GM18505 (cell line): ENCODE measurements at regions not wholly inside any gene's neighbourhood (a gene's known extent, or its start where the extent isn't known, plus 50 kb on each side); places are given as distances from the start of the nearest gene placed in this dataset.

Experiments used
- ATAC-seq: cut with Tn5 transposase; IDR thresholded peaks from one replicate; pipeline ENCODE4 v1.9.1; 2021; ENCODE audit not compliant: unreplicated experiment
- POLR2A ChIP-seq: IDR thresholded peaks from 4 replicates; pipeline ENCODE4 v1.6.1; 2011; ENCODE audit warnings: borderline replicate concordance; ENCODE audit not compliant: insufficient read depth, insufficient read length; ENCODE audit errors: extremely low read depth

DNA sequence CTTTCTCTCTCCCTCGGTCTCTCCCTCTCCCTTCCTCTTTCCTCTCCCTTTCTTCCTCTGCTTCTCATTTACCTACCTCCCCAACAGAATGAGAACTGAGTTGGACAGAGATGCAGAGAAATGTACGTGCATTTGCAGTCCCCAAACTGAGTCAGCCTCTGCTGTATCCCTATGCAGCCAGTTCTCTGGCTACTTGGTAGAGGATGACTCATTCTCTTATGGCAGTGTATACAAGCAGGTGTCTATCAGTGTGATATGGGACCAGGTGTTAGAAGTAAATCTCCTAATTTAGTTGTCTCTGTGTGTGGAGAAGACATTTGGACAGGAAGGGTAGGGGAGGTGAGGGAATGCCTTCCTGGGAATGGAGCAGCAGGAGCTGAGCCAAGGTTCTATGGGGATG lies 470.8 kb downstream of the CD109 start:
- no peak for TF ChIP-seq POLR2A
- ATAC-seq = no peak

DNA sequence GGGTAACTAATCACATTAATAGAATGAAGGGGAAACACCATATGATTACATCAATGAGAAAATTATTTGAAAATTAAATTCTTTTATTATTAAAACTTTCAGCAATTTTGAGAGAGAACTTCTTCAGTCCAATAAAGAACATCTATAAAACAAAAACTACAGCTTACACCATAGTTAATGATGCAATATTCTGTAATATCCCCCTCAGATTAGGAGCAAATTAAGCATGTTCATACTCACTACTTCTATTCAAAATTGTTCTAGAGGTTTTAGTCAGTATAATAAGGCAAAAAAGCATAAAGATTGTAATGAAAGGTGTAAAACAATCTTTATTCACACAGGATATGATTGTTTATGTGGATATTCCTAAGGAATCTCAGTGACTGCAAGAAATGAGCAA lies 465.4 kb downstream of the CD109 start:
- no peak for ATAC-seq

DNA sequence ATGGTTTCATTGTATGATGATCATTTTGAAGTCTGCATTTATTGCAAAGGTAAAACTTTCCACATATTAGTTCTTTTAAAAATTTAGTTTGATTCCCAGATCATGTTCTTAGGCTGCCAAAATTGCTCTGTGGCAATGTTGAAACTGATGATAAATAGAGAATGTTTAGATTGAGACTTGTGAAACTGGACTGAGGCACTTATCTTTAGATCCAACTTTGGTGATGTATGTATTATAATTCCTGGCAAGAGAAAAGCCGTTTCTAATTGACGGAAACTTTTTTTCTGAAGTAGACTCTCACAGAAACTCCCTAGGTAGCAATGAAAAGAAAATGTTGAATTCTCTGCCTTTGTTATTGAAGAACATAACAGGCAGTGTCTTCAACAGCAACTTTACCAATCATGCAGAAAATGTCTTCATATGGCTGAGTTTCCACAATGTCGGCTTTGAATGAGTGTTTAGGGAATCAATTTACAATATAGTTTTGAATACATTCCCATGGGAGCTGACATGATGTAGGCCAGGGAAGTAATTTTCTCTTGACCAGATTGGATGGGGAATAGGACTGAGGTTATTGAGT lies 456.2 kb downstream of the CD109 start:
- no peak for ATAC-seq
- TF ChIP-seq POLR2A = no peak

More for the DNA sequence above, 465.4 kb downstream of the CD109 start:
- TF ChIP-seq POLR2A = no peak

DNA sequence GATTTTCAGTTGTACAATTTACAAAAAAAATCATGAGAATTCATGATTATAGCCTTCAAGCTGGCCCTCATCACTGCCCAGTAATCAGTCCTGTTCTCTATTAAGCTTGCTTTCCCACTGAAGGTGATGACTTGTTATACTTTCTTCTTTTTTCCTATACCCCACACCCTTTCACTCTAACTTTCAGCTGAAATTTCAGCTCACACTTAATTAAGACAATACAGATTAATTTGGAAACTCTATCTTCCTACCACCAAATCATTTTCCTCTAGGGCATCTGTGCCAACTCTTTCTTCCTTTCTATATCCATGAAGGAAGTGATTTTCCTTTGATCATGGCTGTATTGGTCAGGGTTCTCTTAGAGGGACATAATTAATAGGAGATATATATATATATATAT lies 449.9 kb downstream of the CD109 start:
- TF ChIP-seq POLR2A = no peak
- ATAC-seq = no peak

DNA sequence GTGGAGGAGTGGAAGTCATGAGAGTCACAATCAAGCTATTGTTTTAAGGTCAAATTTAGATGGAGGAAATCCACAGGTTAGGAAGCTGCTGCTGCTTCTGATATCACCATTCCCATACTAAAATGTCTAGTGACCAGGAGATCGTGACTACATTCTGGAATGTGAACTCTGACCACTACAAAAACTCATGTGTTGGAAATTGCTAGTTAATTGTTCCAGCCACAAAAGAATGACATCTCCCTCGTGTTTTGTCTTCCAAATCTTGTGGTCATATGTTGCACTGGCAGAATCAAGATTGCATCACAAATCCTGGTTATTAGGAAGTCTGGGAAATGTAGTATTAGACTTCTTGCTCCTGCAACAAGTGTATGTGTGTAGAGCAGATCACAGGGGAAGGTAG lies 441.9 kb downstream of the CD109 start:
- no peak for ATAC-seq
- no peak for TF ChIP-seq POLR2A

DNA sequence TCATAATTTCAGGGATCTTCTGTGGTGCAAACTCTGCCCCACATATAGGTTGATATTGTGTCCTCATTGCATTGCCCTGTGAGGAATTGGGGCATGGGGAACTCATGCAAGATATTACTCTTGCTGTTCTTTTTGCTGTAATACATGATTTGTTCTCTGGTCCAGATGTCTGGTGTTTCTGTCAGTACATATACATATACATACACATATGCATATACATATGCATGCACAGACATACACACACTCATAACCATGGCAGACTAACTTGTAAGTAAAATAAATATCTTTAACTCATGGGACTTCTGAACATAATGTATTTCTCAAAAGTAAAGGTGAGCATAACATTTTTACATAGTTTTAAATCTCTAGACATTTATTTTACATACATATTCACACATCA lies 438.3 kb downstream of the CD109 start:
- no peak for ATAC-seq
- TF ChIP-seq POLR2A = no peak

DNA sequence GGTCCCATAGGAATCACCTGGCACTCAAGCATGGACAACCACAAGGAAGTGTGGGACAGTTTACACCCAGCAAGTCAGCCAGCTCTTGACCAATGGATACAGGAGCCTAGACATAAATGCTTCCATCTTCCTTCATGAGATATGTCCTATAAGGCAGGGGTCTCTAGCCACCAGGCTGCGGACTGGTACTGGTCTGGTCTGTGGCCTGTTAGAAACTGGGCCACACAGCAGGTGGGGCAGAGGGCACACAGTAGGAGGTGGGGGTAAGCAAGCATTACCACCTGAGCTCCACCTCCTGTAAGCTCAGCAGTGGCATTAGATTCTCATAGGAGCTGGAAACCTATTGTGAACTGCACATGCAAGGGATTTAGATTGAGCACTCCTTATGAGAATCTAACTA lies 437.1 kb downstream of the CD109 start:
- ATAC-seq = no peak
- no peak for TF ChIP-seq POLR2A

DNA sequence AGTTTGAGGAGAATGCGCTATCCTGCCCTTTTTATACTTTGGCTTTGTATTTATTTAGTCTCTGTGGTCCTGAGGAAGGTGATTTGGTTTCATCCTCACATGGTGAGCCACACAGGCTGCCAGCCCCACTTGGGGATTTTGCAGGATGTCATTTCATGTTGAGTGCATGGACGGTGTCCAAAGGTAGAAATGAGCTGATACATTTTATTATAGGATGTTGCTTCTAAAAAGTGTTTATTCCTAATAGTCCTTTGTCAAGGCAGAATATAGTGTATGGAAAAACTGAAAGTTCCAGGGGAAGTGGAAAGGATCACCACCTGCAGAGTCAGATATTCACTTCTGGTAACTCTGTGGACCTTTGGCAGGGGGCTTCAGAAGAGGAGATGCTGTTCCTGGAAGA lies 434.6 kb downstream of the CD109 start:
- no peak for TF ChIP-seq POLR2A
- no peak for ATAC-seq

DNA sequence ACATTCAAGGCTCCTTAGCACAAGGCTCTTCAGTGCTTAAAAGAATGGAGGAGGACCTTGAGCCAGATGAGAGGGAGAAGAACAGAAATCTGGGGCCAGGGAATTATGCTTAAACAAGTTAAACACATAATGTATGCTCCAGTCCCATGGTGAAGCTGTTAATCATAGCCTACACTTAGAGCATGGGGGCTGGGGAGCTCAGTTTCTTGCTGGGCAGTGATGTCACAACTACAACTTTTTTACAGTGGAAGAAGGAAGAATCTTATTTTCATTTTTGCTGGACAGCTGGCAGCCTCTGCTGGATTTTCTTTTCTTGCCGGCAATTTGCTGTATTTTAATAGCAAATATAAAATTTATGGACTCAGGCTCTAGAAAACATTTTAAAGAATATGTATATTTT lies 432.5 kb downstream of the CD109 start:
- ATAC-seq = no peak
- TF ChIP-seq POLR2A = no peak

DNA sequence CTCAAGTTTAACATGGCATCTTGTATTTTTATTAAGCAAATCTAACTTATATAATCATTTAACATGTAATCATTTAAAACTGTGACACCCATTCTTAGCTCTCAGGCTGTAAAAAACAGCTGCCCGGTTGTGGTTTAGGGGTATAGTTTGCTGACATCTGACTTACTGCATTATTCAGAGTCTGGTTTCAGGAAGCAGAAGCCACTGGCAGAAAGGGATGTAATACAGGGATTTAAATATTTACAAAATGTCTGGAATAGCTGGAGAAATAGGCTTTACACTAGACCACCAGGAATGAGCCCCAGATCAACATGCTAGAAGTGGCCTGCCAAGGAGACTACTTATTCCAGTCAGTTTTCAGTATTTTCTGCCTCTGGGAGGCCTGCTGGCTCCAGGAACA lies 421.1 kb downstream of the CD109 start:
- ATAC-seq = no peak
- TF ChIP-seq POLR2A = no peak

DNA sequence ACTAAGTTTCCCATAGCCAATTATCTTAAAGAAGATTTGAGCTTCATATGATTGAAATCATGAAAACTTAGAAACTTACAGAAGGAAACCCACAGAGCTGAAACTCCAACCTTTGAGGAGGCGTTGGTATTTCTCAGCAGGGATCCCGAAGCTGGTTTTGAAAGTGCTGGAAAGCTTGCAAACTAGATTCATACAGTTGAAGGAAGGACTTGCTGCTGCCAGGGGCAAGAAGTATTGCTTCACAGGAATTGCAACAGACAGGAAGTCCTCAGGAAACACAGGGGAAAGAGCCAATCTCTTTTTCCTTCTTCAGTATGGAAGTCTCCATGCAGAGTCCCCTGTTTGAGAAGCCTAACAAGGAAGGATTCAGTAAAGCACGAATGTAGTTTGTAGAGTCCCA lies 419.7 kb downstream of the CD109 start:
- no peak for TF ChIP-seq POLR2A
- no peak for ATAC-seq

DNA sequence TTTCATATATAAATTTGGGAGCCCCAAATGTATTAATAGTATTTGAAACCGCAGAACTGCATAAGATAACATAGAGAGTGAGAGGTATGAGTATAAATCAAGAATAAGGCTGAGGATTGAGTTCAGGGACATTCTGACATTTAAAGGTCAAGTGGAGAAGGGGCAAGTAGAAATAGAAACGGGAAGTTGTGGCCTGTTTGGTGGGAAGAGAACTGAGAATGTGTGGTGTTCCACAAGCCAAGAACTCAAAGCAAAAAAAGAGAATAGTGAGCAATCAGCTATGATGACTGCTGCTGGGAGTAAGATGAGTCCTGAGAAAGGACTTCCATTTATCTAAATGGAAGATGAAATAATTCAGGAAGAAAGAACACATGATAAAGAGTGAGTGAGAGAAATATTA lies 418.4 kb downstream of the CD109 start:
- TF ChIP-seq POLR2A = no peak
- no peak for ATAC-seq

DNA sequence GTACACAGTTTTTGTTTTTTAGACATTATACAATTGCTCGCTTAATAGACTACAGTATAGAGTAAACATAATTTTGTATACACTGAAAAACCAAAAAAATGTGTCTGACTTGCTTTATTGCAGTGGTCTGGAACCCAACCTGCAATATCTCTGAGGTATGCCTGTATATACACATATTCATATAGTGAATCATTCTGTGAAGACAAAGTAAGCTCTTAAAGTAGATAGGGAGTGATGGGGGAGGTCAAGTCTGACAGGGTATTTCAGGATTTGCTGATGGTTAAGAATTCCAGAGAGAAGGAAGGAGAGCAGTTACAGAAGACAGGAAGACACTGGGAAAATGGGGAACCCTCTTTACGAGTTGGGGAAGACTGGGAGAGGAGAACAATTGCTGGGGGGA lies 417.9 kb downstream of the CD109 start:
- TF ChIP-seq POLR2A = no peak
- ATAC-seq = no peak

DNA sequence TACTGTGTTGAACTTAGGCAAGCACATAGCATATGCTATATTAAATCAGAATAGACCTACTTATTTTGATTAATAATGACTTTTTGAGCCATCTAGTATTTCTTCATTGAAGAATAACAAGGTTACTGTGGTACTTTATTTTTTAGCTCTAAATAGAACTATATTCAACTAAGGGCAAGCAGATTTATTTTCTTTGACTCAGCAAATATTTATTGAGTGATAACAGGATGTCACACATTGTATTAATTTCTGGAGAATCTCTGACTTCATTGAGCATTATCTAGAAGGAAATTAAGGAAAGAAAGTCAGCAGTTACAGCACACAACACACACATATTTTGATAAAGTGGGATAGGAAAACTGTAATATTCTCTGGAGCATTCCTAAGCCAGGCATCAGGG lies 407.4 kb downstream of the CD109 start:
- no peak for TF ChIP-seq POLR2A
- no peak for ATAC-seq

DNA sequence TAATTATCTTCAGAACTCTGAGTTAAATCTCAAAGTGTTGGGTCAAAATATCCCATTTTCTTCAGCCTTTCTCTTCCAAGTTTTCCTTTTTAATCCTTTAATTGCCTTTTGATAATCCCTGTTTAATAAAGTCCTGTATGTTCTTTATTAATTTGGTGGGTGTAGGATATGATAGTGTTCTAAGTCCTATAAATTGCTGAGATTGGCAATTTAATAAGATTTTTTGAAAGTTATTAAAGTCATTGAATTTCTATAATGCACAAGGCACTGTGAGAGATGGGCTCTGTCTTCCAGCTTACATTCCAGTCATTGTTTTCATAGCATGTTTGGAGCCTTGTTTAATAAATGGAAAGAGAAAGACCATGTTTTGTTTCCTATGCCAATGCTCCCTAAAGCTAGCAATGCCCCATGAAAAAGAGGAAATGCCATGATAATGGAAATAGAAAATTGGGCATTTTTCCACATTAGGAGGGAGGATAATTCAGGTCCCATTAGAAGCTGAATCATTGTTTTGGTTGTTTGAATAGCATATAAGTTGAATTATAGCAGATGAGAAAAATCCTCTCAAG lies 404.8 kb downstream of the CD109 start:
- TF ChIP-seq POLR2A = no peak
- ATAC-seq = no peak
